HG03354 (cell line): ENCODE measurements at regions not wholly inside any gene's neighbourhood (a gene's known extent, or its start where the extent isn't known, plus 50 kb on each side); places are given as distances from the start of the nearest gene placed in this dataset.

Source experiments
- ATAC-seq: cut with Tn5 transposase; IDR thresholded peaks from one replicate; pipeline ENCODE4 v1.9.1; 2021; ENCODE audit warnings: mild to moderate bottlenecking; ENCODE audit not compliant: unreplicated experiment, poor library complexity, severe bottlenecking

DNA sequence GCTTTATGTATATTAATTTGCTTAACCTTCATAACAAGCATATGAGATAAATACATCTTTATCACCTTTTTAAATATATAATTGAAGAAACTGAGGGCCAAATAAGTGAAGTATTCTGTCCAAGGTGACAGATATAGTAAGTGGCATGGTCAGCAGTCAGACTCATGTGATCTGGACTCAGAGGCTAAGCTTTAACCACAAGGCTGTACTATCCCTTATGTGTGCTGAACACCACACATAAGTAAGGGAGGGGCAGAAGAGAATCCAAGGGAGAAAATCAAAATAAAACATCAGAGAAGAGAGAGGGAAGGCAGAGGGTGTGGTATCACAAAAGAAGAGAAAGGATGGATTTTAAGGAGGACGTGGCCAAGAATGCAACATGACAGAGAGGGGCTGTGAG is 348.4 kb downstream of the EFNB2 start:
- ATAC-seq: no peak

DNA sequence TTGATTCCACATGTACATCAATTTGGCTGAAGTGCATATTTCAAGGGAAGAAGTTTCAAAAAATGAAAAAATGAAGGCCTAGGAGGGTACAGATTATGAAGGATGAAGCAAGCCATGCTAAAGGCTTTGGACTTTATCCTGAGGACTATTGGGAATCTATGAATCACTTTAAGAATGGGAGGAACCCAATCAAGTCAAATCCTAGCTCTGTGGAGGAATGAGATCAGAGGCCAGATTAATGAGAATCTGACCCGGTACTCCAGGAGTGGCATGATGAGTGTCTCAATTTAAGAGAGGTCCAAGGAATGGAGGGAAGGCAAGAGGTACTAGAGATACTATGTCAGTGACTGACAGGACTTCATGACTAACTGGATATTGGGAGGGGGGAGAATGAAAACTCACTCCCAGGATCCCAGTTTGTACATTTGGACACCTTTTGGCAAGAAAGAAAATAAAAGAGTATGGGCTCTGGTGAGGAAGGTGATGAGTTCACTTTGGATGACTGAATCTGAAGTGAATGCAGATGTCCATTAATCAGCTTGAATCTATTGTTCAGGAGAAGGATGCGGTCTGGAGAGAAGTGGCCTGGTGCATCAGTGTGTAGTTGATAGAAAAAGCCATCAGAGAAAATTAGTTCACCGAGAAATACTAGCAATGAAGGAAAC is 349.0 kb downstream of the EFNB2 start:
- no peak for ATAC-seq

DNA sequence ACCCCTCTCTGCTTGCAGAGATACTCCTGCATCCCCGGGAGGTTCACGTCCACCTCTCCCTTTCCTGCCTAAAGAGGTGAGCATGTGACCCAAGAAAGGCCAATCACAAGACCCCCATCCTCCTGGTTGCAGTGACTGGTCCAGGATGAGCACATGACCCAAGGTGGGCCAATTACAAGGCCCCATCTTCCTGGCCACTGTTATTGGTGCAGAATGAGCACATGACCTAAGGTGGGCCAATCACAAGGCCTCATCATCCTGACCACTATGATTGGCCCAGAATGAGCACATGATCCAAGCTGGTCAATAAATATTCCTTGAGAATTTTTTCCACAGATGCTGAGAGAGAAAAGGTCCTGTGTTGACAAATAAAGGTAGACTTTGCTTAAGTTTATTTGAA is 350.7 kb downstream of the EFNB2 start:
- ATAC-seq: peak; percentile 43

DNA sequence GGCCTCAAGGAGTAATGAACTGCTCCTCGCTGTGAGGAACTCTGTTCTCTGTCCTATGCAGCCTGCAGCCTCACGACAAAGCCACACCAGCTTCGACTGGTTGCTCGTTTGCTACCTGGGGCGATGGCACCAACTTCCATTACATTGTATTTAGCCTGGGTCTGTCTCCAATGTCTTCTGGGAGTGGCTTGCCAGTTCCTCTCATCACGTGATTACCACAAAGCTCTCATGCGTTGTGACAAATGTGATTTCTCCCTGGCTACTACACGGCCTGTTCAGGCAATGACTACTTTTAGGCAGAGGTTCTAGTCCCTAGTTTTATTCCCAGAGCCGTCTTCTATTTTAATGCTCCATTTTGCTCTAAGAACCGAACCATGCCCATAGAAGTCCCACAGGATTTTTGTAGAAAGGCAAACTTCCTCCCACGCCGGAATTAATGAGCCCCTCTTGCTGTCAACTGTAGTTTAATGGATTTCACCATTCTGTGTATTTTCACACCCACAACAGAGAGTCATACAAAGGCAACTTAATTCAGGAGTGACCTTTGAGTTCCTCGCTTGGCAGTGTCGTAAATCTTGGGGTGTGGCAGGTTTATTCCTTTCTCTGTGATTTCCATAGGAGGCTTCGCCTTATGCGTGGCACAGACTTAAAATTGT is 351.9 kb downstream of the EFNB2 start:
- no peak for ATAC-seq

DNA sequence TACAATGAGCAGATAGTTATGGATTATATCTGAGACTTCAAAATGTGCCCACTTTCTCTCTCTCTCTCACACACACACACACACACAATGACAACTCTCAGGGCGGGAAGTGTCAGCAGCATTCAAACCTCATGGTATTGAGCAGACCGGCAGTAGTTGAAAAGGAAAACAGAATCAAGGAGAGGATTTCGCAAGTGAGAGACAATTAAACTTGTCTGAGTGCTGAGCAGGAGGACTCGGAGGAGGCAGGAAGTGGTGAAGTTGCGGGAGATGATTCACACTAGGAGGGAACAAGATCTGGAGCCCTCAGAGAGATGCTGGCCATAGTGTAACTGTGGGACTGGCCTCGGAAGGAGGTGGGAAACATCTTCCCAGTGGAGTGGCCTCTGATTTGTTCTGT is 353.1 kb downstream of the EFNB2 start:
- no peak for ATAC-seq

DNA sequence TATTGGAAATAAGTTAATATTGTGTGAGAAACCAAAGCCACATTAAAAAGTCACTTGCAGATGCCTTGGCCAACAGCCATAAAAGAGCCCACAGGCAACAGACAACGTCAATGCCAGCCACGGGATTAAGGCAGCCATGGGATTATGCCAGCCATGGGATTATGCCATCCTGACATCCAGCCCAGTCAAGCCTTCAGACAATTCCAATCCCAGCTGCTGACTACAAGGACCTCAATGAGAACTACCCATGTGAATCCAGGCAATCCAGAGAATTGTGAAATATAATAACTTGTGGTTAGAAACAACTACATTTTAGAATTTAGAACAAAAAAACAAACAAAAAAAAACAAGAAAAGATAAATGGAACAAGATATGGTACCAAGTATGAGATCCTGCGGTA is 356.6 kb downstream of the EFNB2 start:
- no peak for ATAC-seq

DNA sequence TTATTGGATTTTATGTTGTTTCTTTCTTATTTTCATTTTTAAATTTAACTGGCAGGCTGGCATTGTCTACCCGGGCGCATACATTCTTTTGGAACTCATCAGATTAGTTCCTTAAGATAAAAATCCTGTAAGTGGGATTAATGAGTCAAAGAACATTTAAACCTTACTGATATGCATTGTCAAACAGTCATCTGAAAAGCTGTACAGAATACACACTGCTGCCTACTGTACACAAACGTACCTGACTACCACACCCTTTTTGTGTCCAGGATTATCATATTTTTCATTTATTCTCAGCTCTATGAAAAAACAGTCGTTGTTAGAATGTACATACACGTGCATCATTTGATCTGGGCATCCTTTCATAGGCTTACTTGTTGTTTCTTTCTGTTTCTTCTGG is 358.3 kb downstream of the EFNB2 start:
- no peak for ATAC-seq

DNA sequence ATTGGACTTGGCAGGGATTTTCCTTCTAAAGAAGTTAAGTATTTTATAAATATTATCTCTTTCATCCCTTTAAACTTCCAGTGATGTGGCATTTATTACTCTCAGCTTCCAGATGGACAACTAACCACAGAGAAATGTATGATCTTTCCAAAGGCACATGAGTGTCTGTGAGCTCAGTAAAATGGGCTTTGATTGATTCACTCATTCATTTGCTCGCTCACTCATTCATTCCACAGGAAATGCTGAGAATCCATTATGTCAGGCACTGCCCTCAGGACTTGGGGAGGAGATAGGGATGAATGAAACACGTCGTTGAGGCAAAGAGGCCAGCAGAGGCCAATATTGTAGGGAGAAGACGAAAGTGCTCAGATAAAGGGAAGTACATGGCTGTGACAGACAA is 359.3 kb downstream of the EFNB2 start:
- no peak for ATAC-seq

DNA sequence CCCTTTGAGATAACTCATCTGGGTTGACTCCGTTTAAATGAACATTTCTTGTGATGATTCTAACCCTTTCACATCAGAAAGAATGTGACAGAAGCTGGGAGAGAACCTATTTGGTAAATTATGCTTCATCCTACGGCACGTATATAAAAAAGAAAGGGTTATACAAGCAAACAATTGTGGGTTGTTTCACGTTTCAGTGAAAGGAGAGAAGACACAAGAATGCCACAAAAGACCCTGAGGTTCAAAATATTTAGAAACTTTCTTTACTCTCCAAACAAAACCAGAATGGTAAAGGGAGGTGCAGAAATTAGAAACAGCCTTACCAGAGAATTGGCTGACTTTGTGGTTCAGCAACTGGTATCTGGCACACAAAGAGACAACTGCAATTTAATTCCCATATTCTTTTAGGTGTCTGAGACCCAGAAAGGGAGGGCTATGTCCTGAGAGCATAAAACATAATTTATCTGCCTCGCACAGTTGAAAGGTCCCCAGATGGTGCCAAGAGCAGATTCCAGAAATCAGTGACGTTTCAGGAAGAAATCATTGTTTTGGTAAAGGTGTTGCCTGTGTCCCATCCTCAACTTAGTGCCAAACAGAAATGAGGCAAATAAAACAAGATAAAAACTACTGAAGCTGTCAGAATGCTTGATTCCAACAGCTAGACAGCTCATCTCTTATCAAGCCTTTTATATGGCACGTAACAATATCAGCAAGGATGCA is 361.4 kb downstream of the EFNB2 start:
- ATAC-seq: no peak

DNA sequence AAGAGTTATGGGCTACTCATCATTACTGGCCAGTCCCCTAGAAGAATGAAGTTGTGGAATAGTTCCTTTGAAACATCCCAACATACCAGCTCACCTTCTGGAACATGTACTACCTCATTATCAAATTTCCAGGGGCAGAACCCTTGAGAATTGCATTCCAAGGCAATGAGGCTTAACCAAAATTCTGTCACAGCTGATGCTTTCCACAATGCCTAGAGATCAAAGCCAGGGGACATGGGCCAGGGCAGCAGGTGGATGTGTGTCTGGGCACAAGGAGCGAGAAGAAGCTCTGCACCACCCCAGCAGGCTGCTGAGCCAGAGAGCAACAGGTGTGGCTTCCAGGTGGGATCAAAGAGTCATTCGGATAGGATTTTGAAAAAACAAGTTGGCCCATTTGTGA is 362.1 kb downstream of the EFNB2 start:
- ATAC-seq: no peak

DNA sequence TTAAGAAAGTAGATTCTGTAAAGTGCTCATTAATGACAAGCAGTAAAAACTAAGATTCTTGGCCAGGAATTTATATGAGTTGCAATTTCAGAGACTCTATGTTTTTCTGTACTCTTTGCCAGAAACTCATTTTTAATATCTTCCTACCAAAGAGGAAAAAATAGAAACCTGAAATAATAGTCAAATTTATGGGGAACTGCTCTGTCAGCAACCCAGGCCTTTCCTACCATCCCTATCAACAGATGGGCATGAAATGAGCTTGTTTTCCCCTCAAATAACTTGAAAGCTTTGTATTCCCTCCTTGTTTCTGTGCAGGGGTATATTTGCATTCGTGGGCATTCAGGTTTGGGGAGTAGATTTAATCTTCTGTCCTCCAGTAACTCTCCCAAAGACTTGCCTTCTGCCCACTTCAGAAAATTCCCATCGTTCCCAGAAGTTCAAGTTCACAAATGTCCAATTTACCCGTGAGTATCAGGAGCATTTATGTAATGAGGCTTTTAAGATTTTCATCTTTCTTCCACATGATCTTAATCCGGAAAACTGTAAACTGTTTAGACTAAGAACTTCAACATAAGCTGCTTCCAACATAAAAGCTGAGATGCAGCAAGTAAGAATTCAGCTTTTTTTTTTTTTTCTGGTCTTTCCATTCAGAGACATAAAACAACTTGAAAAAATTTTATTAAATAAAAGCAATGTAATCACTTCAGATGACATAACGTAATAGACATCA is 363.1 kb downstream of the EFNB2 start:
- ATAC-seq: no peak

DNA sequence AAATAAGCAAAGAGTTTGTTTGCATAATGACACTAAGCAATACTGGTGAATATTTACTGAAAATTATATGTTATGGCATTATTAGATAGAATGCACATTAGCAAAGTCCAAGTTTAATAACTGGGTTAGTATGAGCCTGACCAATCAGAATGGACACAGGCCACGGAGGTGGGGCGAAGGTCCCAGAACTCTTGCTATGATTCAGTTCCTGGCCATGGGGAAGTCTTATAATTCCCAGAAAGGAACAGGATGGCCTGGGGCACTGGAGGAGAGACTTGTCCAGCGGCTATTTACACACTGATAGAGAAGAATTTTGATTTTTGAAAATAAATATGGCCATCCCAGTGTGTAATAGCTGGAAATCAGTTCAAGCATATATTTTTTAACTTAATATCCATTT is 372.0 kb downstream of the EFNB2 start:
- ATAC-seq: no peak

DNA sequence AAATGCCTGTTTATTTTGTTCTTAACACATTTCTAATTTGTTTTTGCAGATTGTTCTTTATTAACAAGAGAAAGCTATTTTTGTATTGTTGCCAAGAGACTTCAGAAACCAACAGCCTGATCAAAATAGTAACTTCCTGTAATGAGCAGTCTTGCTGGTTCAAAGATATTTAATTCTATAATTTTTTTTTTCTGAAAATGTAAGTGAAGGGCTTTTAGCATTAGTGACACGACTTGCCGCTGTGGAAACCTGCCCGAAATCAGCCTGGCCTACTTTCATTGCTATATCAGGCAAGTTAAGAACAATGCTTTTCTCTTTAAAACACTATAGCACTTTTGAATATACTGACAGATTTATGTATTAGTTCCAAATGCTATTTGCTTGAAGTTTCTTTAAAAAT is 374.3 kb downstream of the EFNB2 start:
- no peak for ATAC-seq

DNA sequence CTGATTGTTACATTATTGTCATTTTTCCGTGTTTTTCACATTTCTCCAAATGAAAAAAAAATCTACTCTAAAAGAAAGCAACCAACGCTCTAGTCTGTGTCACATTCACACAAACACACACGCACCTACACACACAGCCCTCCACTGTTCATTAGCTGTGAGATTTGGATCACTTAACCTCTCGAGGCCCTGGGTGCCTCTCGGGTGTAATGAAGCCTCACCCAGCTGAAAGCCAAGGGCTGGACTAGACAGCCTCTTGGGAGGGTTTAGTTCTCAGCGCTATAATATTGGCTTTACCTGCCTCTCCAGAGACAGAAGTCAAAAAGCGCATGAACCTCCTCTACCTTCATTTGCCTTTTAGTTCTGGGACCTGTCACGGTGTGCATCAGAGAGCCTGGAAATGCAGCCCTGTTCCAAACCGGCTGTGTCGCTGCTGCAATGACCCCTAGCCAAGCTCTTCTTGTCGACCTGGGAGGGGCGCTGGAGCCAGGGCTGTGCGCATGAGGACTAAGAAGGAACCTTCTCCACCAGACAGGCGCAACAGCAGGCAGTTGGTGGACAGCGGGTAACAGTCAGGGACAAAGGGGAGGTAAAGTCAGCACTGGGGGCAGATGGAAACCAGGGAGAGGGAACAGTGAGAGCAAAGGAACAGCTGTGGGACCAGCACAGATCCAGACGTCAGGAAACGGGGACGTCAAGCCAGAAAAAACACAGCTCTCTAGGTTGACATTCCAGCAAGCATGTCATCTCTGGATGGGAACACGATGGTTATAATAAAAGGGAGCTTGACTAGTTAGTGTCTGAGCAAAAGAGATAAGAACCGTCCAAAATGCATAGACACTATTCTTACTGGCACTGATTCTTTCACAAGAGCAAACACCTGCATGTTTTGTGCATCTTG is 375.9 kb downstream of the EFNB2 start:
- ATAC-seq: no peak

DNA sequence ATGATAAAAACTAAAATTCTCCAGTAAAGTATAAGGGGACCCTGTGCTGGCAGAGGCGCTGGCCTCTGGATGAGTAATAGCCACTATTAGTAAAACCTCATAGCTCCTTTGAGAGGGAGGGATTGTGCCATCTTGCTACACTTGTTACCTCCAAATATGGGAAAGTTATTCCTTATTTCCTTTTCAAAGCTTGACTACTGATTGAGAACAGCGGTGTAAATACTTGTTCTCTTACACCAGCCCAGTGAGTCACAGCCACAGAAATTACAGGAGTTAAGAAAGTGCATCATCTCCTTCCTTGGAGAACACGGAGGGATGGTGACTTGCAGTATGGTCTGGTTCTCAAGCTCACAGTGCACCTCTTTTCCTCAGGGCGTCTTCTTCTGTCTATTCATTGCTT is 379.0 kb downstream of the EFNB2 start:
- no peak for ATAC-seq

DNA sequence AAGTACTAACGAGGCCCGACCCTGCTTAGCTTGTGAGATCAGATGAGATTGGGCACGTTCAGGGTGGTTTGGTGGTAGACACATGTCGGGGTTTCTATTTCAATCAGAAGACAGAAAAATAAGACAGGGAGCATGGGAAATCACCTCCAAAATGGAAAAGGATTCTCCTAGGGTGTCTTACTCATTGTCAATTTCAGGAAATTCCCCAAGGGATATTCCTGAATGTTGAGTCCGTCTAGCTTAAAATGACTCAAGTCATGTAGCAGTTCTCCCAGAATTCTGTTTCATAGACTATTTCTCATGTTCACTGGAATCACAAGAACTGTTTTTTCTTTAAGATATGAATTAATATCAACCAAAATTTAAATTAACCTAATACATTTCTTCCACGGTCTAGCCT is 380.1 kb downstream of the EFNB2 start:
- ATAC-seq: no peak

DNA sequence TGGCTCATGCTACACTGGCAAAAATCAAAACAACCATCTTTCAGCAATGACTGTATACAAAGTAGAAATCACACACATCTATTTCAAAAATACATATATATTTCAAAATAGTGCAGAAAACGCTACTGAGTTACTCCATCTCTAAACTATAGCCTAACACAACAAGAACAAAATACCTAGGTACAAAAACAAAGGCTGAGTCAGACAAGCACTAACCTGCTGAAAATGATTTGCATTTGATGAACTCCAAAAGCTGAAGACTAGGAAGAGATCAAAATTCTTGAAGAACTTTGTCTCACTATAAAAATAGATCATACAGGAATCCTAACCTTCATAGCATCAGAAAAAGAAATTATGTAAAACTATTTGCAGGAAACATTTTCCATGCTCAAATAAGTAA is 381.6 kb downstream of the EFNB2 start:
- no peak for ATAC-seq

DNA sequence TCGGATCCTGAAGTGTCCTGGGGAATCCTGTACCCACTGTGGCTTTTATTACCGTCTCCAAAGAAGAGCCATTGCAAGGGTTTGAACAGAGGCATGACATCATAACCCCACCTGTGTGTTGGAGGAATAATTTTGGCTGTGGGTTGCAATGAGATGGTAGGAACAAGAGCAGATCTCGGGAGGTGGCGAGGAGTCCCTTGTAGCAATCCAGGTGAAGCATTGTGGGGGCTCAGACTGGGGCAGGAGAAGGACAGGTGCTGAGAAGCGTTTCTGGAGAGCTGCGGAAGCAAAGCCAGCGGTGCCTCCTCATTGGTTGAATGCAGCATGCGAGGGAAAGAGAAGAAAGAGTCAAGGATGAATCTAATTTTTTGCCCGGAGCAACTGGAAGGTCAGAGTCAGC is 382.4 kb downstream of the EFNB2 start:
- no peak for ATAC-seq

DNA sequence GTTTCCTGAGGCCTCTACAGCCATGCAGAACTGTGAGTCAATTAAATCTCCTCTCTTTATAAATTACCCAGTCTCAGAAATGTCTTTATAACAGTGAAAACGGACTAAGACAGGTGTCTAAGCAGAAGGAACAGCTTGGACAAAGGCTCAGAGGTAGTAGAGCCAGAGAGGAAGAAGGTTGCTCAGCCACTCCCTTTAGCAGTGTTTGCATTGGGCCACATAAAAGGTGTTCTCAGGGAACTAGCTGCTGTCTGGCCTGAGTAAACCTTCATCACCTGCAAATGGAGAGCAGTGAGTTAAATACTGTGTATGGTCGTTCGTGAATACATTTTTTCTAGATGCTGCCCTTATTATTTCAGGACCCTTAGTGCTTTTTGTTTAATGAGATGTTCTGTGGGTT is 383.4 kb downstream of the EFNB2 start:
- no peak for ATAC-seq
